Activated naive CD4-positive, alpha-beta T cell treated with anti-CD3 and anti-CD28 coated beads, Interleukin-2, amount 50 U/mL, for 24 hours (primary cell): ENCODE measurements at regions not wholly inside any gene's neighbourhood (a gene's known extent, or its start where the extent isn't known, plus 50 kb on each side); places are given as distances from the start of the nearest gene placed in this dataset.
"Not testable (repeated sequence)": the region's sequence is repeated elsewhere in the genome, so short reads cannot be mapped to it uniquely, and the experiment has no call there.

Experiments used
- H3K27ac Mint-ChIP-seq: one replicate; pipeline ENCODE4 v1.8.0; 2021; ENCODE audit warnings: mild to moderate bottlenecking, mixed read lengths
- H3K27me3 Mint-ChIP-seq: one replicate; pipeline ENCODE4 v1.8.0; 2021; ENCODE audit warnings: mixed read lengths
- H3K36me3 Mint-ChIP-seq: one replicate; pipeline ENCODE4 v1.8.0; 2021; ENCODE audit warnings: mixed read lengths
- H3K4me1 Mint-ChIP-seq: one replicate; pipeline ENCODE4 v1.8.0; 2021; ENCODE audit warnings: mixed read lengths
- H3K4me3 Mint-ChIP-seq: one replicate; pipeline ENCODE4 v1.8.0; 2021; ENCODE audit warnings: mild to moderate bottlenecking, mixed read lengths
- H3K9me3 Mint-ChIP-seq: one replicate; pipeline ENCODE4 v1.8.0; 2021; ENCODE audit warnings: mixed read lengths

DNA sequence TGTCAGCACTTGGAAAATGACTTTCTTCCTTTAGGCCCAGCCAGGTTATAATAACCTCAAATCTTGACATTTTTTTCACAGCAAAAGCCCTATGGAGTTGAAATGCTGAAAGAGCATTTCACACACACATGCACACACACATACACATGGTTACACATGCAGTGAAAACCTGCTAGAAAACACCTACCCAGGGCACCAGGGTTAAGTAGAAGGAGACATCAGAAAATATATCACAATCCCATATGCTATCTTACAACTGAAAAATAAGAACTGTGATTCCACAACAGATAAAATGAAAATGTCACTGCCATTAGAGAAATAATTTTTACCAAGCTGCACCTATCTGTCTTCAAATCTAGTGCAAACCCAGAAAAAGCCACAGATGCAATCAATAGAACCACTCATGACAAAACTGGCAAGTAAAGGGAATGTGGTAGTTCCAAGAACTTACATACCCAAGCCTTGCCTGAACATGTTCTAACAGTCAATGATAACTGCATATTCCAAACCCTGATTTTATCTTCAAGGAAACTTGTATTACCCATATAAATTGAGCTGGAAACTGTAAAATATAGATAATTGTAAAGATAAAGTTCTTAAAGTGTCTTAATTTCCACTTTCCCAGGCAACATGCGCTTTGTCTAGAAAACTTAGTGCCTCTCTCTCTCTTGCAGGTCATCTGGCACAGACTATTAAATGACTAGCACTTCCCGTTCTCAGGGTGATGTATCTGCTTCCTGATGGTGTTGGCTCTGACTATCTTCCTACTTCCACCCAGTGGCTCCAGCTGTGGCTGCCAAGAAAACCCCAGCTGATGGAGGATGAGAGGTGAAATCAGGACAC lies 250.2 kb upstream of the PTGER4 start:
- Mint-ChIP-seq H3K36me3 (no peaks in the 10 kb centered on the region), H3K4me1 (peaks cover 50% of the 10 kb centered on the region), H3K27ac (no peak overlapping the region), H3K27me3 (no peaks in the 10 kb centered on the region), H3K9me3 (peaks cover 6% of the 10 kb centered on the region), H3K4me3 (no peak overlapping the region)

DNA sequence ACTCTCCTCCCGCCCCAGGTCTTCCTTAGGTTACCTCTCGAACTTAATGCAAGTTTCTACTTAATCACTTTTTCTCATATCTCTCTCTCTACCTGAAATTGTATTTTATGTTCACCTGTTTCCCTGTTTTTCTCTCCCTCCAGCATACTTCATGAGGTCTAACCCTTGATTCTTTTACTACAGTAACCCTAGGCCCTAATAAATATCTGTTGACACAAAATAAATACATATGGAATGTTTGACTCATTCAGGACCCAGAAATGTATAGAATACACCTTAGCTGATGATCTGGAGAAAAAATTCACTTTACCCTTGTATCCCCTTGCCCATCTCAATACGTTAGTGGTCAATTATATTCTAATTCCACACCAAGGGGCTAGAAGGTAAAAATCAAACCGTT lies 250.9 kb upstream of the PTGER4 start:
- Mint-ChIP-seq H3K27ac (no peak overlapping the region), H3K4me1 (peaks cover 45% of the 10 kb centered on the region), H3K27me3 (no peaks in the 10 kb centered on the region), H3K9me3 (peaks cover 6% of the 10 kb centered on the region), H3K36me3 (no peaks in the 10 kb centered on the region), H3K4me3 (no peak overlapping the region)

DNA sequence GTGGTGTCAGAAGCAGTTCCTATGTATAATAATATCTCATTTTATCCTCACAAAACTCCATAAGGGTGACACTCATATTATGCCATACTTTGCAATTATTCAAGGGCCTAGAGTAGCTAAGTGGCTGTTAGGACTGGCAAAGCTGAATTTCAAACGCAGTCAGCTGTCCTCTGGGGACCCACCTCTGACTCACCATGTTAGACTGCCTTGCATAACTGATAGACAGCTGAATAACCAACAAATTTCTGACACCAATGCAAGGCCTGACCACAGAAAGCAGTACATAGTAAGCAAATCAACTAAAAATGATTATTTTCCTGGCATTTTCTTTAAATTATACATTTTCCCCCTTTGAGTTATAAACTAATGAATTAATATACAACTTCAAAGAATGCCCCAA lies 251.6 kb upstream of the PTGER4 start:
- H3K36me3 Mint-ChIP-seq = no peaks in the 10 kb centered on the region
- peaks cover 42% of the 10 kb centered on the region for H3K4me1 Mint-ChIP-seq
- no peaks in the 10 kb centered on the region for H3K27me3 Mint-ChIP-seq
- no peak overlapping the region for H3K4me3 Mint-ChIP-seq
- peaks cover 6% of the 10 kb centered on the region for H3K9me3 Mint-ChIP-seq
- no peak overlapping the region for H3K27ac Mint-ChIP-seq

DNA sequence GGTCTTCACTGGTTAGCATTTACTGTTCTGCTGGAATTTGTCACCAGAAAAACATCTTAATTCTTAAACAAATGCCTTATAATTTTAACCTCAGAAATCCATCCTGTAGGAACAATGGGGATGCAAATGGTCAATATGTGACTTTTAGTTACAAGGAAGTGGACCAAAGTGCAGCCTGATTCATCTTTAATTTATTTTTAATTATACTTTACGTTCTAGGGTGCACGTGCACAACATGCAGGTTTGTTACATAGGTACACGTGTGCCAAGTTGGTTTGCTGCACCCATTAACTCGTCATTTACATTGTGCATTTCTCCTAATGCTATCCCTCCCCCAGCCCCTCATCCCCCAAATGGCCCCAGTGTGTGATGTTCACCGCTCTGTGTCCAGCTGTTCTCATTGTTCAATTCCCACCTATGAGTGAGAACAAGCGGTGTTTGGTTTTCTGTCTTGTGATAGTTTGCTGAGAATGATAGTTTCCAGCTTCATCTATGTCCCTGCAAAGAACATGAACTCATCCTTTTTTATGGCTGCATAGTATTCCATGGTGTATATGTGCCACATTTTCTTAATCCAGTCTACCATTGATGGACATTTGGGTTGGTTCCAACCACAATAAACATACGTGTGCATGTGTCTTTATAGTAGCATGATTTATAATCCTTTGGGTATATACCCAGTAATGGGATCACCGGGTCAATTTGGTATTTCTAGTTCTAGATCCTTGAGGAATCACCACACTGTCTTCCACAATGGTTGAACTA lies 262.5 kb upstream of the PTGER4 start:
- not testable (repeated sequence) for H3K36me3 Mint-ChIP-seq, H3K27me3 Mint-ChIP-seq, H3K4me3 Mint-ChIP-seq, H3K9me3 Mint-ChIP-seq
- Mint-ChIP-seq H3K4me1 (peaks cover 12% of the 10 kb centered on the region), H3K27ac (peak overlapping the region; percentile 59)

DNA sequence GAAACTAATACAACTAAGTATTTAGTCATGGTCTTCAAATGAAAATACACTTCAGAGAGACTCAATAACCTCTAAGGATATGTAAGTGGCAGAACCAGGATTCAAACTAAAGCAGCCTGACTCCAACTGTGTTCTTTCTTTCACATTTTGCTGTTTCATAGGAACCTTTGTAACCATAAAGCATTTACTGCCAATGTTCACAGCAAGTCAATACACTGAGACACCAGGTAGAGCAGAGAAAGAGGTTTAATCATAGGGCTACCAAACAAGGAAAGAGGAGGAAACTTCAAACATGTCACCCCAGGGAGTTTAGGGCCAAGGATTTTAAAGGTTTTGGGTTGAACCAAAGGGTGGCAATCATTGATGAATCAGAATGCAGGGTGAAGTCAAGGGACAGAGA lies 263.1 kb upstream of the PTGER4 start:
- H3K36me3 Mint-ChIP-seq = peaks cover 6% of the 10 kb centered on the region

DNA sequence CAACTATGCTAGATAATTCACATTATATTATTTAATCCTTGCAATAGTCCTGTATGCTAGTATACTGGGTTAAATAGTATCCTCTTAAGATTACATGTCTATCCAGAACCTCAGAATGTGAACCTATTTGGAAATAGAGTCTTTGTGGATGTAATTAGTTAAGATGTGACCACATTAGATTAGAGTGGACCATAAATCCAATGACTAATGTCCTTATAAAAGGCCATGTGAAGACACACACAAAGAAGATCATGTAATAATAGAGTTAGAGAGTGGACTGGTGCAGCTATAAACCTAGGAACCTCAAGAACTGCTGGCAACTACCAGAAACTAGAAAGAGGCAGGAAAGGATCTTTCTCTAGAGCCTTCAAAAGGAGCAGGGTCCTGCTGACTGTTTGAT lies 263.6 kb upstream of the PTGER4 start:
- H3K27ac Mint-ChIP-seq = no peak overlapping the region
- H3K4me1 Mint-ChIP-seq = peaks cover 19% of the 10 kb centered on the region
- no peaks in the 10 kb centered on the region for H3K27me3 Mint-ChIP-seq
- peaks cover 6% of the 10 kb centered on the region for H3K36me3 Mint-ChIP-seq
- H3K4me3 Mint-ChIP-seq = no peak overlapping the region
- H3K9me3 Mint-ChIP-seq = no peaks in the 10 kb centered on the region

More for the DNA sequence above, 263.1 kb upstream of the PTGER4 start:
- no peaks in the 10 kb centered on the region for H3K9me3 Mint-ChIP-seq
- peaks cover 14% of the 10 kb centered on the region for H3K4me1 Mint-ChIP-seq
- H3K27me3 Mint-ChIP-seq = no peaks in the 10 kb centered on the region
- no peak overlapping the region for H3K4me3 Mint-ChIP-seq
- no peak overlapping the region for H3K27ac Mint-ChIP-seq

DNA sequence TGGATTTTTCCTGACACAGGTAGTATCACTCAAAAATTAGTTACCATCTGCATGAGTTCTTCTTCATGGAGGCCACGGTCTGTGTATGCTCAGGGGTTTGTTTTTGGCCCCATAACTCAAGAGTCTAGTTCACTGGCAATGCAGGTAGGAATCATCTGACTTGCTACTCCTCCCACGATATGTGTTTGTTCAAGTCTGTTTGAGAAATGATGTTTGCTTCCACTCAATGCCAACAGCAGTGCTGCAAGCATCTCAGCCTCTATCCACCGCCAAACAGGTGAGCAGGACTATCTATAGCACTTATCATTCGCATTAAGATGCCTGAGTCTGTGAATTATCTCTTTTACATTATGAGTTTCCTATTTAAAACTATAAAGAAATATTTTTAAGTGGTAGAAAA lies 264.8 kb upstream of the PTGER4 start:
- Mint-ChIP-seq H3K27me3 (no peaks in the 10 kb centered on the region), H3K36me3 (peaks cover 2% of the 10 kb centered on the region), H3K4me1 (peaks cover 31% of the 10 kb centered on the region), H3K27ac (no peak overlapping the region), H3K9me3 (no peaks in the 10 kb centered on the region), H3K4me3 (no peak overlapping the region)

DNA sequence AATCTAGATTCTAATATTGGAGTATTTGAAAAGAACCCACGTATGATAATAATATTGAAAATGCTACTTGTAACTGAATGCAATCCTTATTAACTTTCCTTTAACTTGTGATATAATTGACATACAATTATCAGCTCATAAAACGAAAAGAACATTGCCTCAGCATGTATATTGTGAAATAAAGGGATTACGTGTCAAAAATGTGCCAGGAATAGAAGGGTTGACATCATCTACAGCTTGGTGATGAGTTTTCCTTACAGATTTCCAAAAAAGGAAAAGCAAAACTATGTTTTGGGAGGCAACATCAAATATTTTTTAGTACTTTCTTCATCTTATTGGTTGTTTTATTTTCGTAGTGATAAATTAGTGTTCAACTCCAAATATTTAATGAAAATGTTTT lies 266.0 kb upstream of the PTGER4 start:
- Mint-ChIP-seq H3K27me3 (no peaks in the 10 kb centered on the region), H3K36me3 (peaks cover 1% of the 10 kb centered on the region), H3K9me3 (no peaks in the 10 kb centered on the region), H3K27ac (no peak overlapping the region), H3K4me1 (peaks cover 42% of the 10 kb centered on the region), H3K4me3 (no peak overlapping the region)

DNA sequence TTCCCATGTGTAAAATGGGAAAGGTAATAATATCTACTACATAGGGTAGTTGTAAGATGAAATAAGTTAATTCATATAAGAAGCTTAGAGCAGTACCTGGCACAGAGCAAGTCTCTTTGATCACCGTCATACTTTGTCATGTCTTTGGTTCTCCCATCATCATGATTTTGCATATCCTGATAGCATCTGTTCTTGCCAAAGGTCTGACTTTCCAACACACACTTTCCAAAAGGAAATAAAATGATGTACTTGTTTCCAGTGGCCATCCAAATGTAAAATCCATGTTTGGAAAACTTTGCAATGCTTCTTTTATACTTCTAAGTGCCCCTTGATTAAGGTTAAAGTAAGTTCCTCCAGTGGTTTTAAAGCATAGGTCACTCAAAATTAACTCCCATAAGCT lies 266.9 kb upstream of the PTGER4 start:
- no peaks in the 10 kb centered on the region for H3K27me3 Mint-ChIP-seq
- H3K4me3 Mint-ChIP-seq = no peak overlapping the region
- H3K27ac Mint-ChIP-seq = no peak overlapping the region
- H3K36me3 Mint-ChIP-seq = peaks cover 1% of the 10 kb centered on the region
- H3K4me1 Mint-ChIP-seq = peaks cover 52% of the 10 kb centered on the region
- no peaks in the 10 kb centered on the region for H3K9me3 Mint-ChIP-seq

DNA sequence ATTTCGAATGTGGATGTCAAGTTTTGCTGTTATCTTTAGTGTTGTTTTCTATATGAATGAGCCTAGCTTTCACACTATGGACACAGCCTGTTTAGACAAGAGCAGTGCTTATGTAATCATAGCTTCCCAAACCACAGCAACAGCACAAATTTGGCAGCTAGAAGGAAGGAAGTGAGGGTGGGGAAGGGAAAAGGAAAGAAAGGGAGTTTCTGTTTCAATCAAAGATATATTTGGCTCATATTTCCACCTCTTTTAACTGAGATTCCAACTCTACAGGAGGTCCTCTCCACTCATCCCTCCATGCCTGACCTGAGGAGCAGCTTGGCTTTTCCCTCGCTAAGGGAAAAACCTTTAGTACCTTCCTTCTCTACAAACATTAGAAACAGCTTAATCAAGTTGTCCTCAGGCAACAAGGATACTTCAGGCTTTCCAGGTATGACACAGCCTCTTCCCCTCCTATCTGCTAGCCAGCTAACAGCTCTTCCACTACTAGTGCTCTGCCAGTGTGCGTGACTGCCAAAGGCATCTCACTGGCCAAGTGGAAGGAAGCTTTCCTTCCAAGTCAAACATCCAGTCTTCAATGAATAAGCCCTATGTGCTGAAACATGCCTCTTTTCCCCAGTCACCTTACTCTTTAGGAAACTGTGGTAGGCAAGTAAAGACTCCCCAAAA lies 268.6 kb upstream of the PTGER4 start:
- Mint-ChIP-seq H3K36me3 (peaks cover 7% of the 10 kb centered on the region), H3K4me3 (peak overlapping the region; percentile 37), H3K27ac (peak overlapping the region; percentile 99), H3K27me3 (no peaks in the 10 kb centered on the region), H3K4me1 (peaks cover 67% of the 10 kb centered on the region), H3K9me3 (peaks cover 6% of the 10 kb centered on the region)

DNA sequence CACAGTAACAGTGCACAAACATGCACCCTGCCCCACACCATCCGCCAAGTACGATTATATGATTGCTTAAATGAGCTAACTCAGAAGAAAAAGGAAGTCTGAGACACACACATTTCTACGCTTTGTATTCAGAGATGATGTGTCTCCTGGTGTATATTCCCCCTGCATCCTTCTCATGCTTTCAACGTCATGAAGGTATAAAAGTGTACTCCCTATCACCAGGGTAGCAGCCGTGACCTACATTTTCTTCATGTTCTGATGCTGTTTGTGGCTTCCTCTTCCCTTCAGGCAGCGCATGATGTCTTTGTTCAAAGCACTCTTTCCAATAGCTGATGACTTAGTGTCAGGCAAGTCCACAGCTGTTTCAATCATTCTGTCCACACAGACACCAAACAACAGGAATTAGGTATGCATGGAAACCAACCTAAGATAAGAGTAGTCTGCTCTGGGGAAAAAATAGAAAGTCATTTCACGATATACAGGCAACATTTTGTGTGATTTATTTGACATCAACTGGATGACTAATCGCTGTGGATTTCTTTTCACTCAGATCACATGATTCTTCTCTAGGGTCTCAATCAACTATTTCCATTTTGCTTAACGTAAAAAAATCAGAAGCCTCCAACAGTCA lies 269.4 kb upstream of the PTGER4 start:
- no peaks in the 10 kb centered on the region for H3K27me3 Mint-ChIP-seq
- peaks cover 72% of the 10 kb centered on the region for H3K4me1 Mint-ChIP-seq
- H3K9me3 Mint-ChIP-seq = peaks cover 6% of the 10 kb centered on the region
- peak overlapping the region; percentile 66 for H3K4me3 Mint-ChIP-seq
- peak overlapping the region; percentile 99 for H3K27ac Mint-ChIP-seq
- H3K36me3 Mint-ChIP-seq = peaks cover 7% of the 10 kb centered on the region

DNA sequence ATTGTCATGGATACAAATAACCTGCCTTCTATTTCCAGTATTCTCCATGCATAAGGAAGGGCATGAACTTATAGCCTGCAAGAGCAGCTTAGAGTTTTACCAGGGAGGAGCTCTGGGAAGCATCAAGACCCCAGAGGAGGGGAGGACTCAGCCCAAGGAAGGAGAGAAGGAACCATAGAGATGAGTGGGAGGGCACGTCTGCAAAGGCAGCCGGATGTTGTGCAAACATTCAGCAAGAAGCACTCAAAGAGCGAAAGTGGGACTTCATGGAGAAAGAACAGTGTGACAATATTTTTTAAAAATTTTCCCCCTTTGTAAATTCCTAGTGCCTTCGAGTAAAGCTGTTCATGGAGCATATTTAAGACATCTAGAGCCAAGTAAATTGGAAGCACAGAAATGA lies 270.1 kb upstream of the PTGER4 start:
- peak overlapping the region; percentile 99 for H3K27ac Mint-ChIP-seq
- peaks cover 79% of the 10 kb centered on the region for H3K4me1 Mint-ChIP-seq
- H3K27me3 Mint-ChIP-seq = no peaks in the 10 kb centered on the region
- H3K36me3 Mint-ChIP-seq = peaks cover 7% of the 10 kb centered on the region
- H3K9me3 Mint-ChIP-seq = peaks cover 6% of the 10 kb centered on the region
- H3K4me3 Mint-ChIP-seq = peak overlapping the region; percentile 86

DNA sequence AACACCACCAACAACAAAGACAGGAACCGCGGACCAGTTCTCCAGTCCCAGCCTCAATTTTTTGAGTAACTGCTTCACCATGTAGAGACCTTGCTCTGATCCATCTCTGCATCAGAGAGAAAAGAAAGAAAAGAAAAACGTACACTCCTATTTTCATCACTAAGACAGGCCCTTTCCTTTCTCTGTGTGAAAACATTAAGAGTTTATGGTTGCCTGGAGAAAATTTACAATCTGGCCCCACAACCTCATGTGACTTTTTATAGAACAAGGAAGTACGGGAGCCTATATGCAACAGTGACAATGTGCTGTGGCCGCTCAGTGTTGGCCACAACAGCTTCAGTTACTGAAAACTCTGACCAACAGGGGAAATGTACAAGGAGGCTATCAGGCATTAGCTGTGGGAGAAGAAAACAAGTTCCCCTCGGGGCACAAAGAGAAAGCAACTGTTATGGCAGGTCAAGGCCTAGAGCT lies 272.9 kb upstream of the PTGER4 start:
- H3K9me3 Mint-ChIP-seq = peaks cover 10% of the 10 kb centered on the region
- H3K27me3 Mint-ChIP-seq = no peaks in the 10 kb centered on the region
- peaks cover 96% of the 10 kb centered on the region for H3K4me1 Mint-ChIP-seq
- H3K4me3 Mint-ChIP-seq = peak overlapping the region; percentile 33
- peak overlapping the region; percentile 100 for H3K27ac Mint-ChIP-seq
- peaks cover 7% of the 10 kb centered on the region for H3K36me3 Mint-ChIP-seq

DNA sequence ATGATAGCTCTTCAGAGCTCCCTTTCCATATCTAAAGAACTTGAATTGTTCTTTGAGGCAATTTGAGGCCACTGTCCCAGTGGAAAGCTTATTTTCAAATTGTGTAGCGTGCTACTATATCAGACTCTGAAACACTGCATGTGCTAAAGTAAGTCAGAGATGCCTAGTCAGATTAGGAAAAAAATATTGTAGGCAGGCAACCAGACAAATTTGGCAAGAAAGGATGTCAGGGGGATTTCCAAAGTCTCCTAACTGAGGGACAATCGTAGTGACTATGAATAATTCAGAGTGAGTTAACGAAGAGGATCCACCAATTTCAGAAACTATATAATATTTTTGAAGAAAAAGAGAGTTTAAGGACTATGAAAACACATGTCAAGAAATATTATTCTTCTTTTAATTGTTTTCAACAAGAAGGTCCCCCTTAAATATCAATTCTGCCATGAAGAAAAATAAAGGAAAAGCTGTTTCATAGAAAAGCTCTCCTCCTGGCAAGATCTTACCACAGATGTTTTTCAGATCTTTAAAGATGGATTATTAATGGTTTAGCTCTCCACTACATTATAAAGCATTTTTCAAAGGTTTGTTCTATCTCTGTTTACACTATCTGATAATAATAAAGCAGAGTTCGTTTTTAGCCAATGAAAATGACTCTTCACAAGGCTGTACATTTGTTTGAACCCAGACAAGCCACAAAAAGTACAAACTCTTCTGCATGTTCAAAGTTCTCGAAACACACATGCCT lies 273.5 kb upstream of the PTGER4 start:
- Mint-ChIP-seq H3K9me3 (peaks cover 10% of the 10 kb centered on the region), H3K36me3 (peaks cover 7% of the 10 kb centered on the region), H3K27me3 (no peaks in the 10 kb centered on the region), H3K4me1 (peaks cover 96% of the 10 kb centered on the region), H3K27ac (peak overlapping the region; percentile 100), H3K4me3 (peak overlapping the region; percentile 33)

DNA sequence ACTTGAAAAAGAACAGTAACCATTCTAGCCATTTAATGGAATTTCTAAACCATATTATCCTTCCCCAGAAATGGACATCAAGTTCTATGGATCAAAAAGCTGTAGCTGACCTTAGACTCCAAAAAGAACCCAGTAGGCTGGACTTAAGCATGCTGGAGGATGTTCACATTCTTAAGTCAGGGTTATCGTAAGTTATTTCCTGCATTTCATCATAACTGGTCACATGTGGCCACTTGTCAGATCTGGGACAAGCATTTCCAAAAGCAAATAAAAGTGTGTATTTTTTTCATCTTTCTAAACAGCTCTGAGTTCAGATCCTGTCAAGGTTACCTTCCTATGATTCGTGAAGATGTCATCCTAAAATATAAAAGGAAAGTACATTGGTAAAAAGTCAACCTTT lies 274.5 kb upstream of the PTGER4 start:
- H3K27me3 Mint-ChIP-seq = no peaks in the 10 kb centered on the region
- peak overlapping the region; percentile 33 for H3K4me3 Mint-ChIP-seq
- peaks cover 10% of the 10 kb centered on the region for H3K9me3 Mint-ChIP-seq
- H3K36me3 Mint-ChIP-seq = peaks cover 7% of the 10 kb centered on the region
- peak overlapping the region; percentile 100 for H3K27ac Mint-ChIP-seq
- peaks cover 93% of the 10 kb centered on the region for H3K4me1 Mint-ChIP-seq
